H1 (cell line): ENCODE measurements at regions not wholly inside any gene's neighbourhood (a gene's known extent, or its start where the extent isn't known, plus 50 kb on each side); places are given as distances from the start of the nearest gene placed in this dataset.
"Not testable (repeated sequence)": the region's sequence is repeated elsewhere in the genome, so short reads cannot be mapped to it uniquely, and the experiment has no call there.

Experiments
- CTCF ChIA-PET: fragments of 300-600 bp; sonication (Branson Sonifier 250); formaldehyde crosslinking; loops from one replicate; lab custom pipeline; 2021; ENCODE audit not compliant: partially characterized antibody; lab: Charles Lee
- POLR2A ChIA-PET: fragments of 300-600 bp; sonication (Branson Sonifier 250); formaldehyde crosslinking; loops from one replicate; lab custom pipeline; 2021; ENCODE audit warnings: inconsistent platforms; ENCODE audit not compliant: partially characterized antibody; lab: Charles Lee
- DNase-seq, 2 experiments: peaks; one replicate each; pipeline versions ENCODE4 v3.0.0 to v3.0.0-alpha.2; 2010 to 2022; ENCODE audit warnings: low spot score in 2 of 2, low read depth in 1 of 2, mixed read lengths in 1 of 2
- FAIRE-seq: peaks from 2 replicates; lab custom pipeline; 2011; peaks lifted over from hg19 to GRCh38; lab: Jason Lieb, UNC
- H2AFZ ChIP-seq: 2 replicates; pipeline ENCODE4 v1.8.1; 2012; ENCODE audit warnings: low read length, inconsistent platforms
- H2AK5ac ChIP-seq: 2 replicates; pipeline ENCODE4 v1.6.1; 2013; ENCODE audit warnings: low read depth, low read length
- H2BK120ac ChIP-seq: replicated peaks from 2 replicates; pipeline ENCODE3; 2013; ENCODE audit warnings: low read depth, low read length, inconsistent platforms
- H2BK12ac ChIP-seq: 2 replicates; pipeline ENCODE4 v1.6.1; 2013; ENCODE audit warnings: low read depth, low read length
- H2BK15ac ChIP-seq: 2 replicates; pipeline ENCODE4 v1.6.1; 2013; ENCODE audit warnings: low read length
- H2BK20ac ChIP-seq: 2 replicates; pipeline ENCODE4 v1.6.1; 2013; ENCODE audit warnings: low read length
- H2BK5ac ChIP-seq: 2 replicates; pipeline ENCODE4 v1.6.1; 2013; ENCODE audit warnings: low read depth, low read length
- H3K14ac ChIP-seq: 2 replicates; pipeline ENCODE4 v1.6.1; 2013; ENCODE audit warnings: inconsistent platforms; ENCODE audit not compliant: insufficient read length
- H3K18ac ChIP-seq: 2 replicates; pipeline ENCODE4 v1.6.1; 2013; ENCODE audit warnings: low read length; ENCODE audit errors: extremely low read depth
- H3K23ac ChIP-seq: 2 replicates; pipeline ENCODE4 v1.6.1; 2013; ENCODE audit warnings: inconsistent platforms; ENCODE audit not compliant: insufficient read length
- H3K23me2 ChIP-seq: 2 replicates; pipeline ENCODE4 v1.6.1; 2013; ENCODE audit warnings: low read depth, low read length
- H3K27ac ChIP-seq: 2 replicates; pipeline ENCODE4 v1.6.1; 2011; ENCODE audit warnings: low read depth, low read length, inconsistent platforms
- H3K27me3 ChIP-seq, 4 experiments: replicated peaks in 1 of 4; 1 replicate in 1 of 4; 2 replicates in 3 of 4; pipeline versions ENCODE4 v1.6.1 to v1.8.1; 2011 to 2013; ENCODE audit warnings: low read length in 3 of 4, mild to moderate bottlenecking in 3 of 4, inconsistent platforms in 2 of 4, mixed read lengths in 2 of 4, moderate library complexity in 1 of 4; ENCODE audit not compliant: control insufficient read depth in 3 of 4, insufficient read depth in 3 of 4; ENCODE audit errors: extremely low read depth in 1 of 4
- H3K36me3 ChIP-seq, 4 experiments: 2 replicates each; pipeline versions ENCODE4 v1.6.1 to v1.8.1; 2011 to 2013; ENCODE audit warnings: mild to moderate bottlenecking in 4 of 4, low read length in 3 of 4, moderate library complexity in 2 of 4, control low read depth in 1 of 4, inconsistent platforms in 1 of 4; ENCODE audit not compliant: insufficient read depth in 4 of 4, control insufficient read depth in 2 of 4
- H3K4ac ChIP-seq: replicated peaks from 2 replicates; pipeline ENCODE3; 2013; ENCODE audit warnings: low read length, low read depth, mixed read lengths, inconsistent platforms; ENCODE audit not compliant: insufficient read length
- H3K4me1 ChIP-seq, 4 experiments: replicated peaks in 1 of 4; 1 replicate in 1 of 4; 2 replicates in 3 of 4; pipeline versions ENCODE4 v1.6.1 to v1.8.1; 2011 to 2013; ENCODE audit warnings: low read length in 3 of 4, inconsistent platforms in 2 of 4, mixed read lengths in 1 of 4; ENCODE audit not compliant: insufficient read depth in 4 of 4, control insufficient read depth in 3 of 4
- H3K4me2 ChIP-seq, 2 experiments: 2 replicates each; pipeline versions ENCODE4 v1.6.1 to v1.8.1; 2011 to 2013; ENCODE audit warnings: low read depth in 2 of 2, low read length in 2 of 2, control low read depth in 1 of 2, inconsistent platforms in 1 of 2, mild to moderate bottlenecking in 1 of 2; ENCODE audit not compliant: insufficient read depth in 1 of 2
- H3K4me3 ChIP-seq, 4 experiments: fragments of 200-600, 300-600 bp in 1 of 4; sonication (generic), shearing (Covaris generic), sonication (Bioruptor Twin) in 1 of 4; 2 replicates each; pipeline versions ENCODE4 v1.5.1 to v1.8.1; 2011 to 2016; ENCODE audit warnings: low read length in 4 of 4, low read depth in 3 of 4, control low read depth in 2 of 4, inconsistent platforms in 2 of 4, mild to moderate bottlenecking in 2 of 4, mixed read lengths in 1 of 4, moderate library complexity in 1 of 4; ENCODE audit not compliant: insufficient read depth in 2 of 4; ENCODE audit errors: extremely low read depth in 1 of 4
- H3K56ac ChIP-seq: replicated peaks from 2 replicates; pipeline ENCODE3; 2013; ENCODE audit warnings: low read depth, mild to moderate bottlenecking, mixed read lengths, low read length, inconsistent platforms; ENCODE audit not compliant: insufficient read length
- H3K79me1 ChIP-seq: 2 replicates; pipeline ENCODE4 v1.6.1; 2013; ENCODE audit warnings: low read depth, low read length, control low read depth
- H3K79me2 ChIP-seq, 2 experiments: 2 replicates each; pipeline versions ENCODE4 v1.6.1 to v1.8.1; 2012 to 2013; ENCODE audit warnings: low read length in 2 of 2, mild to moderate bottlenecking in 2 of 2, inconsistent platforms in 1 of 2; ENCODE audit not compliant: insufficient read depth in 2 of 2, control insufficient read depth in 1 of 2
- H3K9ac ChIP-seq, 4 experiments: replicated peaks in 1 of 4; 1 replicate in 1 of 4; 2 replicates in 3 of 4; pipeline versions ENCODE4 v1.6.1 to v1.8.1; 2011 to 2013; ENCODE audit warnings: low read depth in 3 of 4, low read length in 3 of 4, control low read depth in 2 of 4, mild to moderate bottlenecking in 2 of 4, moderate library complexity in 2 of 4, inconsistent platforms in 1 of 4; ENCODE audit errors: extremely low read depth in 1 of 4
- H3K9me3 ChIP-seq, 2 experiments: 2 replicates each; pipeline versions ENCODE4 v1.6.1 to v1.8.1; 2012 to 2013; ENCODE audit warnings: mild to moderate bottlenecking in 2 of 2, moderate library complexity in 2 of 2, control low read depth in 1 of 2, inconsistent platforms in 1 of 2, low read depth in 1 of 2, low read length in 1 of 2, mixed read lengths in 1 of 2; ENCODE audit not compliant: insufficient read depth in 2 of 2
- H4K20me1 ChIP-seq, 2 experiments: replicated peaks in 1 of 2; 2 replicates each; pipeline versions ENCODE3 to v1.8.1; 2011 to 2013; ENCODE audit warnings: inconsistent platforms in 2 of 2, low read length in 2 of 2, mild to moderate bottlenecking in 1 of 2; ENCODE audit not compliant: insufficient read depth in 2 of 2, control insufficient read depth in 1 of 2
- H4K5ac ChIP-seq: 2 replicates; pipeline ENCODE4 v1.6.1; 2013; ENCODE audit warnings: low read length, low read depth, mixed read lengths, inconsistent platforms; ENCODE audit not compliant: insufficient read length
- H4K8ac ChIP-seq: 2 replicates; pipeline ENCODE4 v1.8.0; 2013; ENCODE audit warnings: mild to moderate bottlenecking, moderate library complexity, low read length, inconsistent platforms; ENCODE audit not compliant: insufficient read depth; ENCODE audit errors: extremely low read depth
- H4K91ac ChIP-seq: replicated peaks from 2 replicates; pipeline ENCODE3; 2013; ENCODE audit warnings: low read length, mixed read lengths, inconsistent platforms; ENCODE audit not compliant: insufficient read length

GRCh38 chr2:89113286-89113685, 421.8 kb downstream of the RPIA start:
- H3K4me2 ChIP-seq, H3K79me2 ChIP-seq, H3K36me3 ChIP-seq, H3K23ac ChIP-seq, H2AK5ac ChIP-seq, H2BK20ac ChIP-seq, H4K20me1 ChIP-seq, H3K27ac ChIP-seq, POLR2A ChIA-PET, H4K5ac ChIP-seq, H3K4me1 ChIP-seq, H4K8ac ChIP-seq, H3K9ac ChIP-seq, H4K91ac ChIP-seq, CTCF ChIA-PET, H3K9me3 ChIP-seq, H2BK12ac ChIP-seq, FAIRE-seq, H3K27me3 ChIP-seq, H2BK5ac ChIP-seq, H3K14ac ChIP-seq, H2BK120ac ChIP-seq, H3K79me1 ChIP-seq, H2AFZ ChIP-seq, H3K18ac ChIP-seq, H3K23me2 ChIP-seq, DNase-seq, H2BK15ac ChIP-seq, H3K56ac ChIP-seq, H3K4me3 ChIP-seq, H3K4ac ChIP-seq: not testable (repeated sequence)

GRCh38 chr2:89129440-89129839, 438.0 kb downstream of the RPIA start:
- H3K36me3 ChIP-seq, H3K9me3 ChIP-seq, H3K14ac ChIP-seq, CTCF ChIA-PET, H4K5ac ChIP-seq, H3K4me2 ChIP-seq, H2BK12ac ChIP-seq, H3K23ac ChIP-seq, H3K79me2 ChIP-seq, H3K23me2 ChIP-seq, POLR2A ChIA-PET, H3K27me3 ChIP-seq, H3K27ac ChIP-seq, H2AFZ ChIP-seq, H3K4me1 ChIP-seq, H2BK20ac ChIP-seq, H3K4ac ChIP-seq, H2AK5ac ChIP-seq, H3K79me1 ChIP-seq, H4K91ac ChIP-seq, FAIRE-seq, H3K56ac ChIP-seq, H3K18ac ChIP-seq, H2BK120ac ChIP-seq, DNase-seq, H3K9ac ChIP-seq, H4K20me1 ChIP-seq, H2BK5ac ChIP-seq, H4K8ac ChIP-seq, H3K4me3 ChIP-seq, H2BK15ac ChIP-seq: not testable (repeated sequence)
